ENCODE measurements at regions not wholly inside any gene's neighbourhood (a gene's known extent, or its start where the extent isn't known, plus 50 kb on each side); places are given as distances from the start of the nearest gene placed in this dataset.

DNA sequence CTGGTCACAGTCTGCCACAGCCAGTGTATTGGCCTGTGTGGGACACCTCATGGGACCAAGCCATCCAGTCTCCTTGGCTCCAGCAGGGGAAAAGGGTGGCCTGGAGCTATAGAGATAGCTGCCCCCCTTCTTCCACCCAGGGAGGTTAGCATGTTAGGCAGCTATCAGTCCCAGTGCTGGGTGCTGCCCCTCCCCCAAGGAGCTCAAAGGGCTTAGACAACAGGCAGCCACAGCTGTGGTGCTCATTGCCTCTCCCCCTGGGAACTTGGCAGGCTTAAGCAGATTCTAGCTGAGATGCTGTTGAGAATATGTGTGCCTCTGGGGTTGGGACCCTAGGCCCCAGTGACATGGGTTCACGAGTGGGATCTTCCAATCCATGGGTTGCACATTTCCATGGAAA lies 226.0 kb upstream of the PTGER4 start:
- POLR2A ChIA-PET = no interaction called here
- Histone ChIP-seq H3K4me3 (ENCODE audit: control insufficient read depth in 1 of 7, extremely low read depth in 1 of 7, insufficient read depth in 4 of 7, low read depth in 2 of 7, low read length in 6 of 7) (no peak overlapping the region), H3K27me3 (replicated peaks in 2 of 5; ENCODE audit: control insufficient read depth in 4 of 5, insufficient read depth in 5 of 5, low read length in 4 of 5) (no peaks in the 10 kb centered on the region), H3K4me1 (ENCODE audit: control extremely low read depth in 1 of 4, control insufficient read depth in 4 of 4, insufficient read depth in 4 of 4, low read length in 3 of 4) (no peaks in the 10 kb centered on the region), H3K36me3 (ENCODE audit: control insufficient read depth in 4 of 4, insufficient read depth in 4 of 4, low read length in 3 of 4) (no peaks in the 10 kb centered on the region), H3K27ac (ENCODE audit: insufficient read depth in 1 of 2, low read depth in 1 of 2, low read length in 2 of 2, poor library complexity in 1 of 2, severe bottlenecking in 2 of 2) (no peak overlapping the region), H3K9me3 (ENCODE audit: control extremely low read depth in 1 of 5, control insufficient read depth in 4 of 5, insufficient read depth in 2 of 5, low read depth in 1 of 5, low read length in 4 of 5) (peaks cover 0 to 14% (median 4%) of the 10 kb centered on the region in 5 experiments)
- CTCF ChIA-PET = no interaction called here
- DNase-seq = no peak
- 100% methylated on average over 1 of the region's 1 CpG for WGBS (ENCODE audit: insufficient coverage)

DNA sequence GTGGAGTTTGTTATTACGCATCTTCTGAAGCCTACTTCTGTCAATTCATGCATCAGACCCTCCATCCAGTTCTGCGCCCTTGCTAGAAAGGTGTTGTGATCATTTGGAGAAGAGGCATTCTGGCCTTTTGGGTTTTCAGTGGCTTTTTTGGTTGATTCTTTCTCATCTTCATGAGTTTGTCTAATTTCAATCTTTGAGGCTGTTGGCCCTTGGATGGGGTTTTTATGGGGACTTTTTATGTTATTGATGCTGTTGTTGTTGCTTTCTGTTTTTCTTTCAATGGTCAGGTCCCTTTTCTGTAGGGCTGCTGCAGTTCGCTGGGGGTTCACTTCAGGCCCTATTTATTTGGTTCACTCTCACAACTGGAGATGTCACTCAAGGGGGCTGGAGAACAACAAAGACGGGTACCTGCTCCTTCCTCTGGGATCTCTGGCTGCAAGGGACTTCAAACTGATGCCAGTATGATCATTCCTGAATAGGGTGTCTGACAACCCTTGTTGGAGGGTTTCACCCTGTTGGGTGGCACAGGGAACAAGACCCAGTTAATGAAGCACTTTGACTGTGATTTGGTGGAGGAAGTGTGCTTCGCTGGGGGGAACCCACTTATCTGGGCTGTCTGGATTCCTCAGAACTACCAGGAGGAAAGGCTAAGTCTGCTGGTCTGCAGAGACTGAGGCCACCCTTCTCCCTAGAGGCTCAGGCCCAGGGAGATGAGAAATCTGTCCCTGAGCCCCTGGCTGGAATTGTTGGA lies 226.7 kb upstream of the PTGER4 start:
- POLR2A ChIA-PET = no interaction called here
- Histone ChIP-seq H3K27me3 (replicated peaks in 2 of 5; ENCODE audit: control insufficient read depth in 4 of 5, insufficient read depth in 5 of 5, low read length in 4 of 5) (no peaks in the 10 kb centered on the region), H3K4me3 (ENCODE audit: control insufficient read depth in 1 of 7, extremely low read depth in 1 of 7, insufficient read depth in 4 of 7, low read depth in 2 of 7, low read length in 6 of 7) (no peak overlapping the region), H3K4me1 (ENCODE audit: control extremely low read depth in 1 of 4, control insufficient read depth in 4 of 4, insufficient read depth in 4 of 4, low read length in 3 of 4) (no peaks in the 10 kb centered on the region), H3K36me3 (ENCODE audit: control insufficient read depth in 4 of 4, insufficient read depth in 4 of 4, low read length in 3 of 4) (no peaks in the 10 kb centered on the region), H3K9me3 (ENCODE audit: control extremely low read depth in 1 of 5, control insufficient read depth in 4 of 5, insufficient read depth in 2 of 5, low read depth in 1 of 5, low read length in 4 of 5) (peaks cover 0 to 13% (median 4%) of the 10 kb centered on the region in 5 experiments), H3K27ac (ENCODE audit: insufficient read depth in 1 of 2, low read depth in 1 of 2, low read length in 2 of 2, poor library complexity in 1 of 2, severe bottlenecking in 2 of 2) (no peak overlapping the region)
- CTCF ChIA-PET = no interaction called here
- WGBS (ENCODE audit: insufficient coverage) = 95% methylated on average over 3 of the region's 5 CpGs
- DNase-seq = no peak

DNA sequence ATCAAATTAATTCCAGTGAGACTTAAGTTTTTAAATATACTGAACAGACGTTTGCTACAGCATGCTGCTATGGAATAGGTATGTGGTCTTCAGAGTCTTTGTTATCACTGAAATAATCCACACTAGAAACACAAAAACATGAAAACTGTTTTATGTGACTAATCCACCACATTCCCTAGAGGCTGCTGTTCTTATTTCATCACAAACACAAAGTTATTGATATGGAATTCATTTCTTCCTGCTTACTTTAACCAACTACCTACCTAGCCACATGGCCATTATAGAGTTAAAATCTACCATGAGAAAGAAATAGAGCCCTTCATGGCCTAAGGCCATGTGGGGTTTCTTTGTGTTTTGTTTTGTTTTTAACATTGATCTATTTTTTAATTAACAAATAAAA lies 232.3 kb upstream of the PTGER4 start:
- ChIA-PET CTCF (no interaction called here), POLR2A (no interaction called here)
- WGBS (ENCODE audit: insufficient coverage) = no CpG with 5 or more reads among the region's 1 CpG
- no peak for DNase-seq
- no peak overlapping the region for H3K27ac ChIP-seq (ENCODE audit: insufficient read depth in 1 of 2, low read depth in 1 of 2, low read length in 2 of 2, poor library complexity in 1 of 2, severe bottlenecking in 2 of 2)
- H3K36me3 ChIP-seq (ENCODE audit: control insufficient read depth in 4 of 4, insufficient read depth in 4 of 4, low read length in 3 of 4) = no peaks in the 10 kb centered on the region
- H3K27me3 ChIP-seq (replicated peaks in 2 of 5; ENCODE audit: control insufficient read depth in 4 of 5, insufficient read depth in 5 of 5, low read length in 4 of 5) = no peaks in the 10 kb centered on the region
- peaks cover 0 to 4% (median 3%) of the 10 kb centered on the region in 4 experiments for H3K4me1 ChIP-seq (ENCODE audit: control extremely low read depth in 1 of 4, control insufficient read depth in 4 of 4, insufficient read depth in 4 of 4, low read length in 3 of 4)
- peaks cover 0 to 21% (median 2%) of the 10 kb centered on the region in 5 experiments for H3K9me3 ChIP-seq (ENCODE audit: control extremely low read depth in 1 of 5, control insufficient read depth in 4 of 5, insufficient read depth in 2 of 5, low read depth in 1 of 5, low read length in 4 of 5)
- H3K4me3 ChIP-seq (ENCODE audit: control insufficient read depth in 1 of 7, extremely low read depth in 1 of 7, insufficient read depth in 4 of 7, low read depth in 2 of 7, low read length in 6 of 7) = no peak overlapping the region

DNA sequence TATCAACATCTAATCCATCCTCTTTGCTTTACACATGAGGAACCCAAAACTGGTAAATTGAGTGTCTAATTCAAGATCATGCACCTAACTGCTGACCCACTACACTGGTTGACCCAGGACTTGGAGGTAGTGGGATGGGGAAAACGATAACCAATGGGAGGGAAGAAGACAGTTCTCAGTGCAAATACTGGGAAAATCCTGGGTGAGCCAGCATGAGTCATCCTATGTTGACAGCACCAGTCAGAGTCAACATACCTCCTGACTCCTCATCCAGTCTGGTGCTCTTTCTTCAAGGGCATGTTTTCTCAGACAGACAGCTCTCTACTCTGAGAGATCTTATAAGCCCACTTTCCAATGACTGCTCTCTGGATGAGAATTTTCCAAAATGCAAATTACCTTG lies 232.8 kb upstream of the PTGER4 start:
- CTCF ChIA-PET = no interaction called here
- Histone ChIP-seq H3K36me3 (ENCODE audit: control insufficient read depth in 4 of 4, insufficient read depth in 4 of 4, low read length in 3 of 4) (no peaks in the 10 kb centered on the region), H3K4me3 (ENCODE audit: control insufficient read depth in 1 of 7, extremely low read depth in 1 of 7, insufficient read depth in 4 of 7, low read depth in 2 of 7, low read length in 6 of 7) (no peak overlapping the region), H3K4me1 (ENCODE audit: control extremely low read depth in 1 of 4, control insufficient read depth in 4 of 4, insufficient read depth in 4 of 4, low read length in 3 of 4) (peaks cover 0 to 10% (median 6%) of the 10 kb centered on the region in 4 experiments), H3K27ac (ENCODE audit: insufficient read depth in 1 of 2, low read depth in 1 of 2, low read length in 2 of 2, poor library complexity in 1 of 2, severe bottlenecking in 2 of 2) (no peak overlapping the region), H3K9me3 (ENCODE audit: control extremely low read depth in 1 of 5, control insufficient read depth in 4 of 5, insufficient read depth in 2 of 5, low read depth in 1 of 5, low read length in 4 of 5) (peaks cover 0 to 17% (median 1%) of the 10 kb centered on the region in 5 experiments), H3K27me3 (replicated peaks in 2 of 5; ENCODE audit: control insufficient read depth in 4 of 5, insufficient read depth in 5 of 5, low read length in 4 of 5) (no peaks in the 10 kb centered on the region)
- POLR2A ChIA-PET = no interaction called here
- no CpG with 5 or more reads among the region's 1 CpG for whole genome bisulfite sequencing (ENCODE audit: insufficient coverage)
- DNase-seq = no peak

GRCh38 chr5:40442346-40442745 lies 237.4 kb upstream of the PTGER4 start:
- Histone ChIP-seq H3K4me1 (ENCODE audit: control extremely low read depth in 1 of 4, control insufficient read depth in 4 of 4, insufficient read depth in 4 of 4, low read length in 3 of 4) (peaks cover 7 to 28% (median 14%) of the 10 kb centered on the region in 4 experiments), H3K27me3 (replicated peaks in 2 of 5; ENCODE audit: control insufficient read depth in 4 of 5, insufficient read depth in 5 of 5, low read length in 4 of 5) (no peaks in the 10 kb centered on the region), H3K9me3 (ENCODE audit: control extremely low read depth in 1 of 5, control insufficient read depth in 4 of 5, insufficient read depth in 2 of 5, low read depth in 1 of 5, low read length in 4 of 5) (peaks cover 0 to 8% (median 0%) of the 10 kb centered on the region in 5 experiments), H3K4me3 (ENCODE audit: control insufficient read depth in 1 of 7, extremely low read depth in 1 of 7, insufficient read depth in 4 of 7, low read depth in 2 of 7, low read length in 6 of 7) (no peak overlapping the region), H3K36me3 (ENCODE audit: control insufficient read depth in 4 of 4, insufficient read depth in 4 of 4, low read length in 3 of 4) (no peaks in the 10 kb centered on the region), H3K27ac (ENCODE audit: insufficient read depth in 1 of 2, low read depth in 1 of 2, low read length in 2 of 2, poor library complexity in 1 of 2, severe bottlenecking in 2 of 2) (peak overlapping the region in 1 of 2 experiments; percentile 25)
- DNase-seq = peak in 2 of 3 donors; percentile 62 to 77
- ChIA-PET CTCF (interaction anchor here (1.1 to 1.2 kb wide), 2 partner anchors 10 to 33 kb away, joined by 3 read pairs; no protein-coding TSS in a partner anchor), POLR2A (no interaction called here)
- WGBS (ENCODE audit: insufficient coverage) = no CpG with 5 or more reads among the region's 2 CpGs

GRCh38 chr5:40441733-40442132 lies 238.0 kb upstream of the PTGER4 start:
- DNase-seq = peak in 2 of 3 donors; percentile 21 to 50
- Histone ChIP-seq H3K9me3 (ENCODE audit: control extremely low read depth in 1 of 5, control insufficient read depth in 4 of 5, insufficient read depth in 2 of 5, low read depth in 1 of 5, low read length in 4 of 5) (peaks cover 0 to 8% (median 0%) of the 10 kb centered on the region in 5 experiments), H3K4me3 (ENCODE audit: control insufficient read depth in 1 of 7, extremely low read depth in 1 of 7, insufficient read depth in 4 of 7, low read depth in 2 of 7, low read length in 6 of 7) (peak overlapping the region in 2 of 7 experiments; percentile 11 to 57), H3K4me1 (ENCODE audit: control extremely low read depth in 1 of 4, control insufficient read depth in 4 of 4, insufficient read depth in 4 of 4, low read length in 3 of 4) (peaks cover 13 to 34% (median 18%) of the 10 kb centered on the region in 4 experiments), H3K27ac (ENCODE audit: insufficient read depth in 1 of 2, low read depth in 1 of 2, low read length in 2 of 2, poor library complexity in 1 of 2, severe bottlenecking in 2 of 2) (peak overlapping the region; percentile 19 to 25), H3K36me3 (ENCODE audit: control insufficient read depth in 4 of 4, insufficient read depth in 4 of 4, low read length in 3 of 4) (no peaks in the 10 kb centered on the region), H3K27me3 (replicated peaks in 2 of 5; ENCODE audit: control insufficient read depth in 4 of 5, insufficient read depth in 5 of 5, low read length in 4 of 5) (no peaks in the 10 kb centered on the region)
- ChIA-PET CTCF (interaction anchor here (0.8 to 1.4 kb wide), 5 partner anchors 9 to 211 kb away, joined by 3 to 4 read pairs (median 3); no protein-coding TSS in a partner anchor), POLR2A (no interaction called here)
- no CpG with 5 or more reads among the region's 4 CpGs for WGBS (ENCODE audit: insufficient coverage)

DNA sequence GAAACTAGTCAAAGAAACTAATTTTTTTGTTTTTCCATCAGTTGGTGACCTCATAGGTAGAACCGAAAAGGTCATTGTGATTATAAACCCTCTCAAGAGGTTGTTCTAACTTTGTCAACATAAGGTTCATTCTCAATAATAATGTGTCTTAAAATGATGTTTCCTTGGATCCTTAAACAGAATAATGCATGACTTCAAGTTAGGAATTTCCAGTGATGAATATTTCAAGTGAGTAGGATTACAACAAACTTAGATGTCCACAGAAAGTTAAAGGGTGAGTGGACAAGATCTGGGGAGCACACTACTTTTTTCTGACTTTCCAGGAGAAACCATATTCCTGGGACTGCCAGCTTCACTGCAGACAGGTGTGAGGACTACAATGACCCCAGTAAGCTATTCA lies 239.0 kb upstream of the PTGER4 start:
- Histone ChIP-seq H3K4me1 (ENCODE audit: control extremely low read depth in 1 of 4, control insufficient read depth in 4 of 4, insufficient read depth in 4 of 4, low read length in 3 of 4) (peaks cover 23 to 44% (median 26%) of the 10 kb centered on the region in 4 experiments), H3K27me3 (replicated peaks in 2 of 5; ENCODE audit: control insufficient read depth in 4 of 5, insufficient read depth in 5 of 5, low read length in 4 of 5) (no peaks in the 10 kb centered on the region), H3K9me3 (ENCODE audit: control extremely low read depth in 1 of 5, control insufficient read depth in 4 of 5, insufficient read depth in 2 of 5, low read depth in 1 of 5, low read length in 4 of 5) (peaks cover 0 to 8% (median 0%) of the 10 kb centered on the region in 5 experiments), H3K4me3 (ENCODE audit: control insufficient read depth in 1 of 7, extremely low read depth in 1 of 7, insufficient read depth in 4 of 7, low read depth in 2 of 7, low read length in 6 of 7) (no peak overlapping the region), H3K36me3 (ENCODE audit: control insufficient read depth in 4 of 4, insufficient read depth in 4 of 4, low read length in 3 of 4) (no peaks in the 10 kb centered on the region), H3K27ac (ENCODE audit: insufficient read depth in 1 of 2, low read depth in 1 of 2, low read length in 2 of 2, poor library complexity in 1 of 2, severe bottlenecking in 2 of 2) (no peak overlapping the region)
- CTCF ChIA-PET = interaction anchor here (1.4 kb wide), 2 partner anchors 10 to 31 kb away, joined by 3 to 4 read pairs; no protein-coding TSS in a partner anchor
- POLR2A ChIA-PET = no interaction called here
- no peak for DNase-seq
- no CpG with 5 or more reads among the region's 1 CpG for WGBS (ENCODE audit: insufficient coverage)

All from common myeloid progenitor, CD34-positive (primary cell).